NB4 (cell line): ENCODE measurements at regions not wholly inside any gene's neighbourhood (a gene's known extent, or its start where the extent isn't known, plus 50 kb on each side); places are given as distances from the start of the nearest gene placed in this dataset.

ENCODE experiments used
- MYC ChIP-seq: IDR thresholded peaks from 2 replicates; pipeline ENCODE4 v1.6.1; 2011; ENCODE audit warnings: low read depth, low read length
- POLR2A ChIP-seq: IDR thresholded peaks from 2 replicates; pipeline ENCODE4 v1.6.1; 2011; ENCODE audit warnings: mild to moderate bottlenecking; ENCODE audit not compliant: insufficient read length; ENCODE audit errors: extremely low read depth
- TF ChIP-seq, protein P1 (sequence below): IDR thresholded peaks from one replicate; pipeline ENCODE4 v1.5.1; 2012; ENCODE audit warnings: low read depth, low read length

DNA sequence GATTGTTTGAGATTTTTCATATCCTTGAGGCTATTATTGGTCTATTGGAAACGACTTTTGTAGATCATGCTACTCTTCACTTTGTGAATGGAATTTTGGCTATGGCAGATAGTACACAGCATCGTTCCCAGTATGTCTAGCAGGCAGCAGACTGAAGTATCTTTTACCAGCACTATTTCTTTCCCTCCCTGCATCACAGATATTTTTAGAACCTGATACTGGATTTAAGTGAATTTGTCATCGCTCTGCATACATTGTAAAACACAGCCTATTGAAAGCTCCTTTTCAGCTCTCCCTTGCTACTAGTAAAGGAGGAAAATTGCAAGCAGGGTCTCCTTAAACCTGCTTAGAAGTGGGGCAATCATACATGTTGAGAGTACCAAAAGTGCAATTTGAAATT is 133.6 kb downstream of the LUZP4 start:
- TF ChIP-seq, protein P1, sequence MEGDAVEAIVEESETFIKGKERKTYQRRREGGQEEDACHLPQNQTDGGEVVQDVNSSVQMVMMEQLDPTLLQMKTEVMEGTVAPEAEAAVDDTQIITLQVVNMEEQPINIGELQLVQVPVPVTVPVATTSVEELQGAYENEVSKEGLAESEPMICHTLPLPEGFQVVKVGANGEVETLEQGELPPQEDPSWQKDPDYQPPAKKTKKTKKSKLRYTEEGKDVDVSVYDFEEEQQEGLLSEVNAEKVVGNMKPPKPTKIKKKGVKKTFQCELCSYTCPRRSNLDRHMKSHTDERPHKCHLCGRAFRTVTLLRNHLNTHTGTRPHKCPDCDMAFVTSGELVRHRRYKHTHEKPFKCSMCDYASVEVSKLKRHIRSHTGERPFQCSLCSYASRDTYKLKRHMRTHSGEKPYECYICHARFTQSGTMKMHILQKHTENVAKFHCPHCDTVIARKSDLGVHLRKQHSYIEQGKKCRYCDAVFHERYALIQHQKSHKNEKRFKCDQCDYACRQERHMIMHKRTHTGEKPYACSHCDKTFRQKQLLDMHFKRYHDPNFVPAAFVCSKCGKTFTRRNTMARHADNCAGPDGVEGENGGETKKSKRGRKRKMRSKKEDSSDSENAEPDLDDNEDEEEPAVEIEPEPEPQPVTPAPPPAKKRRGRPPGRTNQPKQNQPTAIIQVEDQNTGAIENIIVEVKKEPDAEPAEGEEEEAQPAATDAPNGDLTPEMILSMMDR = no peak
- TF ChIP-seq POLR2A (no peak), MYC (no peak)
